Loucy (cell line): ENCODE measurements at regions not wholly inside any gene's neighbourhood (a gene's known extent, or its start where the extent isn't known, plus 50 kb on each side); places are given as distances from the start of the nearest gene placed in this dataset.

Experiments
- H2AFZ ChIP-seq: fragments of 200-600 bp; sonication (generic); 2 replicates; pipeline ENCODE4 v1.6.0; 2016; ENCODE audit warnings: antibody characterized with exemption, mild to moderate bottlenecking, low read length, moderate library complexity
- H3F3A ChIP-seq: fragments of 200-600 bp; 2 replicates; pipeline ENCODE4 v1.6.0; 2016; ENCODE audit warnings: antibody characterized with exemption, low read depth, mild to moderate bottlenecking
- H3K27me3 ChIP-seq: fragments of 200-600 bp; sonication (generic); 2 replicates; pipeline ENCODE4 v1.6.1; 2014; ENCODE audit warnings: low read length, mild to moderate bottlenecking; ENCODE audit not compliant: insufficient read depth, poor library complexity, severe bottlenecking
- H3K36me3 ChIP-seq: fragments of 200-600 bp; sonication (generic); 2 replicates; pipeline ENCODE4 v1.6.1; 2016; ENCODE audit warnings: low read length; ENCODE audit not compliant: insufficient read depth
- H3K4me1 ChIP-seq: fragments of 200-600 bp; sonication (generic); 2 replicates; pipeline ENCODE4 v1.5.1; 2014; ENCODE audit warnings: low read length, mild to moderate bottlenecking; ENCODE audit not compliant: insufficient read depth, poor library complexity, severe bottlenecking
- H3K4me2 ChIP-seq: fragments of 200-600 bp; sonication (generic); 2 replicates; pipeline ENCODE4 v1.6.0; 2014; ENCODE audit warnings: antibody characterized with exemption, low read length, low read depth, mild to moderate bottlenecking; ENCODE audit not compliant: poor library complexity, severe bottlenecking
- H3K4me3 ChIP-seq: fragments of 200-600 bp; sonication (generic); 2 replicates; pipeline ENCODE4 v1.5.1; 2014; ENCODE audit warnings: low read length, mild to moderate bottlenecking, mixed read lengths; ENCODE audit not compliant: poor library complexity, severe bottlenecking
- H3K79me2 ChIP-seq: fragments of 200-600 bp; sonication (generic); 2 replicates; pipeline ENCODE4 v1.6.1; 2014; ENCODE audit warnings: low read length; ENCODE audit not compliant: insufficient read depth
- H3K9ac ChIP-seq: fragments of 200-600 bp; sonication (generic); 2 replicates; pipeline ENCODE4 v1.6.0; 2014; ENCODE audit warnings: mild to moderate bottlenecking, low read depth, low read length, moderate library complexity; ENCODE audit not compliant: poor library complexity, severe bottlenecking
- H3K9me2 ChIP-seq: fragments of 200-600 bp; sonication (generic); replicated peaks from 2 replicates; pipeline ENCODE4 v1.6.1; 2016; ENCODE audit warnings: low read depth, low read length, mixed read lengths
- H3K9me3 ChIP-seq: fragments of 200-600 bp; sonication (generic); 2 replicates; pipeline ENCODE4 v1.6.1; 2014; ENCODE audit warnings: mild to moderate bottlenecking, antibody characterized with exemption, low read length, low read depth; ENCODE audit not compliant: insufficient read depth
- H4K20me1 ChIP-seq: fragments of 200-600 bp; sonication (generic); 2 replicates; pipeline ENCODE4 v1.6.0; 2014; ENCODE audit warnings: antibody characterized with exemption, low read length, mild to moderate bottlenecking; ENCODE audit not compliant: insufficient read depth, poor library complexity, severe bottlenecking
- EZH2phosphoT487 ChIP-seq: fragments of 200-600 bp; IDR thresholded peaks from 2 replicates; pipeline ENCODE4 v1.6.1; 2018; ENCODE audit warnings: antibody characterized with exemption, mild to moderate bottlenecking, moderate library complexity, borderline replicate concordance
- TF ChIP-seq, protein P1 (sequence below): fragments of 200-600 bp; sonication (generic); conservative IDR thresholded peaks from 2 replicates; pipeline ENCODE4 v1.5.1; 2014; ENCODE audit warnings: mild to moderate bottlenecking, antibody characterized with exemption, low read length

DNA sequence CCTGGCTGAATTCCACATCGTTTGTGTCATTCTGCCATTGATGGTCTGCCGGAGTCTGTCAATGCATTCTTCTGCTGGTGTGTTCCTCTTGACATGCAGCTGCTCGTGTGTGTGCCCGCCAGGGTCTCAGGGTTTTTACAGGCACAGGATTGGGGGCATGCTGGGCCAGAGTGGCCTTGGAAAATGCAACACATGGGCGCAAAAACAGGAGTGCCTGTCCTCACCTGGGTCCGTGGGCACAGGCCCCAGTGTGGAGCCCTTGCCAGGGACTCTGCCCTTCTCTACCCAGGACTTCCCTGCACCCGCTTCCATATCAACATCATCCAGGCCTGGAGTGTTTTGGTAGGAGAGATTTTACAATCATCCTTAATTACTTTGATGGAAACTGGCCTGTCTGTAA is 340.7 kb downstream of the KIF20B start:
- H3K9me2 ChIP-seq: no peaks in the 10 kb centered on the region
- TF ChIP-seq EZH2phosphoT487: no peak
- TF ChIP-seq, protein P1, sequence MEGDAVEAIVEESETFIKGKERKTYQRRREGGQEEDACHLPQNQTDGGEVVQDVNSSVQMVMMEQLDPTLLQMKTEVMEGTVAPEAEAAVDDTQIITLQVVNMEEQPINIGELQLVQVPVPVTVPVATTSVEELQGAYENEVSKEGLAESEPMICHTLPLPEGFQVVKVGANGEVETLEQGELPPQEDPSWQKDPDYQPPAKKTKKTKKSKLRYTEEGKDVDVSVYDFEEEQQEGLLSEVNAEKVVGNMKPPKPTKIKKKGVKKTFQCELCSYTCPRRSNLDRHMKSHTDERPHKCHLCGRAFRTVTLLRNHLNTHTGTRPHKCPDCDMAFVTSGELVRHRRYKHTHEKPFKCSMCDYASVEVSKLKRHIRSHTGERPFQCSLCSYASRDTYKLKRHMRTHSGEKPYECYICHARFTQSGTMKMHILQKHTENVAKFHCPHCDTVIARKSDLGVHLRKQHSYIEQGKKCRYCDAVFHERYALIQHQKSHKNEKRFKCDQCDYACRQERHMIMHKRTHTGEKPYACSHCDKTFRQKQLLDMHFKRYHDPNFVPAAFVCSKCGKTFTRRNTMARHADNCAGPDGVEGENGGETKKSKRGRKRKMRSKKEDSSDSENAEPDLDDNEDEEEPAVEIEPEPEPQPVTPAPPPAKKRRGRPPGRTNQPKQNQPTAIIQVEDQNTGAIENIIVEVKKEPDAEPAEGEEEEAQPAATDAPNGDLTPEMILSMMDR: no peak
- H3F3A ChIP-seq: no peaks in the 10 kb centered on the region
- H3K4me2 ChIP-seq: no peak overlapping the region
- H3K79me2 ChIP-seq: no peaks in the 10 kb centered on the region
- no peaks in the 10 kb centered on the region for H3K9me3 ChIP-seq
- H4K20me1 ChIP-seq: no peaks in the 10 kb centered on the region
- H3K4me3 ChIP-seq: no peak overlapping the region
- H2AFZ ChIP-seq: no peak overlapping the region
- no peaks in the 10 kb centered on the region for H3K36me3 ChIP-seq
- H3K4me1 ChIP-seq: no peaks in the 10 kb centered on the region
- no peak overlapping the region for H3K9ac ChIP-seq
- no peaks in the 10 kb centered on the region for H3K27me3 ChIP-seq

DNA sequence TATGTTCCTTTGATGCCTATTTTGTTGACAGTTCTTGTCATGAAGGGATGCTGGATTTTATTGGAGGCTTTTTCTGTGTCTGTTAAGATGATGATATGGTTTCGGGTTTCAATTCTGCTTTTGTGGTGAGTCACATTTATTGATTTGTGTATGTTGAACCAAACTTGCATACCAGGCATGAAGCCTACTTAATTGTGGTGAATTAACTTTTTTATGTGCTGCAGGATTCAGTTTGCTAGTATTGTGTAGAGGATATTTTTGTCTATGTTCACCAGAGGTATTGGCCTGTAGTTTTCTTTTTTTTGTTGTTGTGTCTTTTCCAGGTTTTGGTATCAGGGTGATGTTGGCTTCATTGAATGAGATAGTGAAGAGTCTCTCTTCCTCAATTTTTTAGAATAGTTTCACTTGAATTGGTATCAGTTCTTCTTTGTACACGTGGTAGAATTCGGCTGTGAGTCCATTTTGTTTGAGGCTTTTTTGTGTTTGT is 345.9 kb downstream of the KIF20B start:
- Histone ChIP-seq H4K20me1 (no peaks in the 10 kb centered on the region), H3F3A (no peaks in the 10 kb centered on the region), H3K4me2 (no peak overlapping the region), H3K27me3 (no peaks in the 10 kb centered on the region), H3K9me2 (no peaks in the 10 kb centered on the region), H2AFZ (no peak overlapping the region), H3K9me3 (no peaks in the 10 kb centered on the region), H3K36me3 (no peaks in the 10 kb centered on the region), H3K79me2 (no peaks in the 10 kb centered on the region), H3K4me1 (no peaks in the 10 kb centered on the region), H3K4me3 (no peak overlapping the region), H3K9ac (no peak overlapping the region)
- no peak for TF ChIP-seq EZH2phosphoT487
- TF ChIP-seq, protein P1: no peak

DNA sequence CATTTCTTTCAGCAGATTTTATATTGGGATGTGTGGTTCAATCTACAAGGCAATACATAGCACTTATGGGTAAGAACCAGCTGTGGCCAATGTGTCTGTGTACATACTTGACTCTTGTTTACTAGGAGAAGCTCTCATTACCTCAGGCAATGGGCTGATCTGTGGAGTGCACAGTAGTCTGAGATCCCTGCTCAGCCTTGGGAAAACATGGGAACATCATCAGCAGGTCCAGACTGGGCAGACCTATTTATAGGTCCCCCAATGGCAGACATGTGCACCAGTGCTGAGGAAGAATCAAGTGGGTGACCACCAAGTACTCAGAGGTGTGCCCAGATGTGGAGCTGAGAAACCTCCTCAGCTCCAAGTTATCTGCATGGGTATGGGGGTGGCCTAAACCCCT is 349.7 kb downstream of the KIF20B start:
- Histone ChIP-seq H3F3A (no peaks in the 10 kb centered on the region), H3K36me3 (no peaks in the 10 kb centered on the region), H3K79me2 (no peaks in the 10 kb centered on the region), H3K9ac (no peak overlapping the region), H3K9me3 (no peaks in the 10 kb centered on the region), H2AFZ (no peak overlapping the region), H3K4me2 (no peak overlapping the region), H3K4me1 (no peaks in the 10 kb centered on the region), H3K9me2 (no peaks in the 10 kb centered on the region), H4K20me1 (no peaks in the 10 kb centered on the region), H3K27me3 (no peaks in the 10 kb centered on the region), H3K4me3 (no peak overlapping the region)
- TF ChIP-seq, protein P1: no peak
